H1 (cell line): ENCODE measurements at regions not wholly inside any gene's neighbourhood (a gene's known extent, or its start where the extent isn't known, plus 50 kb on each side); places are given as distances from the start of the nearest gene placed in this dataset.

ENCODE experiments used
- CTCF ChIA-PET: fragments of 300-600 bp; sonication (Branson Sonifier 250); formaldehyde crosslinking; loops from one replicate; lab custom pipeline; 2021; ENCODE audit not compliant: partially characterized antibody; lab: Charles Lee
- POLR2A ChIA-PET: fragments of 300-600 bp; sonication (Branson Sonifier 250); formaldehyde crosslinking; loops from one replicate; lab custom pipeline; 2021; ENCODE audit warnings: inconsistent platforms; ENCODE audit not compliant: partially characterized antibody; lab: Charles Lee
- DNase-seq, 2 experiments: peaks; one replicate each; pipeline versions ENCODE4 v3.0.0 to v3.0.0-alpha.2; 2010 to 2022; ENCODE audit warnings: low spot score in 2 of 2, low read depth in 1 of 2, mixed read lengths in 1 of 2
- FAIRE-seq: peaks from 2 replicates; lab custom pipeline; 2011; peaks lifted over from hg19 to GRCh38; lab: Jason Lieb, UNC
- H2AFZ ChIP-seq: 2 replicates; pipeline ENCODE4 v1.8.1; 2012; ENCODE audit warnings: low read length, inconsistent platforms
- H2AK5ac ChIP-seq: 2 replicates; pipeline ENCODE4 v1.6.1; 2013; ENCODE audit warnings: low read depth, low read length
- H2BK120ac ChIP-seq: replicated peaks from 2 replicates; pipeline ENCODE3; 2013; ENCODE audit warnings: low read depth, low read length, inconsistent platforms
- H2BK12ac ChIP-seq: 2 replicates; pipeline ENCODE4 v1.6.1; 2013; ENCODE audit warnings: low read depth, low read length
- H2BK15ac ChIP-seq: 2 replicates; pipeline ENCODE4 v1.6.1; 2013; ENCODE audit warnings: low read length
- H2BK20ac ChIP-seq: 2 replicates; pipeline ENCODE4 v1.6.1; 2013; ENCODE audit warnings: low read length
- H2BK5ac ChIP-seq: 2 replicates; pipeline ENCODE4 v1.6.1; 2013; ENCODE audit warnings: low read depth, low read length
- H3K14ac ChIP-seq: 2 replicates; pipeline ENCODE4 v1.6.1; 2013; ENCODE audit warnings: inconsistent platforms; ENCODE audit not compliant: insufficient read length
- H3K18ac ChIP-seq: 2 replicates; pipeline ENCODE4 v1.6.1; 2013; ENCODE audit warnings: low read length; ENCODE audit errors: extremely low read depth
- H3K23ac ChIP-seq: 2 replicates; pipeline ENCODE4 v1.6.1; 2013; ENCODE audit warnings: inconsistent platforms; ENCODE audit not compliant: insufficient read length
- H3K23me2 ChIP-seq: 2 replicates; pipeline ENCODE4 v1.6.1; 2013; ENCODE audit warnings: low read depth, low read length
- H3K27ac ChIP-seq: 2 replicates; pipeline ENCODE4 v1.6.1; 2011; ENCODE audit warnings: low read depth, low read length, inconsistent platforms
- H3K27me3 ChIP-seq, 4 experiments: replicated peaks in 1 of 4; 1 replicate in 1 of 4; 2 replicates in 3 of 4; pipeline versions ENCODE4 v1.6.1 to v1.8.1; 2011 to 2013; ENCODE audit warnings: low read length in 3 of 4, mild to moderate bottlenecking in 3 of 4, inconsistent platforms in 2 of 4, mixed read lengths in 2 of 4, moderate library complexity in 1 of 4; ENCODE audit not compliant: control insufficient read depth in 3 of 4, insufficient read depth in 3 of 4; ENCODE audit errors: extremely low read depth in 1 of 4
- H3K36me3 ChIP-seq, 4 experiments: 2 replicates each; pipeline versions ENCODE4 v1.6.1 to v1.8.1; 2011 to 2013; ENCODE audit warnings: mild to moderate bottlenecking in 4 of 4, low read length in 3 of 4, moderate library complexity in 2 of 4, control low read depth in 1 of 4, inconsistent platforms in 1 of 4; ENCODE audit not compliant: insufficient read depth in 4 of 4, control insufficient read depth in 2 of 4
- H3K4ac ChIP-seq: replicated peaks from 2 replicates; pipeline ENCODE3; 2013; ENCODE audit warnings: low read length, low read depth, mixed read lengths, inconsistent platforms; ENCODE audit not compliant: insufficient read length
- H3K4me1 ChIP-seq, 4 experiments: replicated peaks in 1 of 4; 1 replicate in 1 of 4; 2 replicates in 3 of 4; pipeline versions ENCODE4 v1.6.1 to v1.8.1; 2011 to 2013; ENCODE audit warnings: low read length in 3 of 4, inconsistent platforms in 2 of 4, mixed read lengths in 1 of 4; ENCODE audit not compliant: insufficient read depth in 4 of 4, control insufficient read depth in 3 of 4
- H3K4me2 ChIP-seq, 2 experiments: 2 replicates each; pipeline versions ENCODE4 v1.6.1 to v1.8.1; 2011 to 2013; ENCODE audit warnings: low read depth in 2 of 2, low read length in 2 of 2, control low read depth in 1 of 2, inconsistent platforms in 1 of 2, mild to moderate bottlenecking in 1 of 2; ENCODE audit not compliant: insufficient read depth in 1 of 2
- H3K4me3 ChIP-seq, 4 experiments: fragments of 200-600, 300-600 bp in 1 of 4; sonication (generic), shearing (Covaris generic), sonication (Bioruptor Twin) in 1 of 4; 2 replicates each; pipeline versions ENCODE4 v1.5.1 to v1.8.1; 2011 to 2016; ENCODE audit warnings: low read length in 4 of 4, low read depth in 3 of 4, control low read depth in 2 of 4, inconsistent platforms in 2 of 4, mild to moderate bottlenecking in 2 of 4, mixed read lengths in 1 of 4, moderate library complexity in 1 of 4; ENCODE audit not compliant: insufficient read depth in 2 of 4; ENCODE audit errors: extremely low read depth in 1 of 4
- H3K56ac ChIP-seq: replicated peaks from 2 replicates; pipeline ENCODE3; 2013; ENCODE audit warnings: low read depth, mild to moderate bottlenecking, mixed read lengths, low read length, inconsistent platforms; ENCODE audit not compliant: insufficient read length
- H3K79me1 ChIP-seq: 2 replicates; pipeline ENCODE4 v1.6.1; 2013; ENCODE audit warnings: low read depth, low read length, control low read depth
- H3K79me2 ChIP-seq, 2 experiments: 2 replicates each; pipeline versions ENCODE4 v1.6.1 to v1.8.1; 2012 to 2013; ENCODE audit warnings: low read length in 2 of 2, mild to moderate bottlenecking in 2 of 2, inconsistent platforms in 1 of 2; ENCODE audit not compliant: insufficient read depth in 2 of 2, control insufficient read depth in 1 of 2
- H3K9ac ChIP-seq, 4 experiments: replicated peaks in 1 of 4; 1 replicate in 1 of 4; 2 replicates in 3 of 4; pipeline versions ENCODE4 v1.6.1 to v1.8.1; 2011 to 2013; ENCODE audit warnings: low read depth in 3 of 4, low read length in 3 of 4, control low read depth in 2 of 4, mild to moderate bottlenecking in 2 of 4, moderate library complexity in 2 of 4, inconsistent platforms in 1 of 4; ENCODE audit errors: extremely low read depth in 1 of 4
- H3K9me3 ChIP-seq, 2 experiments: 2 replicates each; pipeline versions ENCODE4 v1.6.1 to v1.8.1; 2012 to 2013; ENCODE audit warnings: mild to moderate bottlenecking in 2 of 2, moderate library complexity in 2 of 2, control low read depth in 1 of 2, inconsistent platforms in 1 of 2, low read depth in 1 of 2, low read length in 1 of 2, mixed read lengths in 1 of 2; ENCODE audit not compliant: insufficient read depth in 2 of 2
- H4K20me1 ChIP-seq, 2 experiments: replicated peaks in 1 of 2; 2 replicates each; pipeline versions ENCODE3 to v1.8.1; 2011 to 2013; ENCODE audit warnings: inconsistent platforms in 2 of 2, low read length in 2 of 2, mild to moderate bottlenecking in 1 of 2; ENCODE audit not compliant: insufficient read depth in 2 of 2, control insufficient read depth in 1 of 2
- H4K5ac ChIP-seq: 2 replicates; pipeline ENCODE4 v1.6.1; 2013; ENCODE audit warnings: low read length, low read depth, mixed read lengths, inconsistent platforms; ENCODE audit not compliant: insufficient read length
- H4K8ac ChIP-seq: 2 replicates; pipeline ENCODE4 v1.8.0; 2013; ENCODE audit warnings: mild to moderate bottlenecking, moderate library complexity, low read length, inconsistent platforms; ENCODE audit not compliant: insufficient read depth; ENCODE audit errors: extremely low read depth
- H4K91ac ChIP-seq: replicated peaks from 2 replicates; pipeline ENCODE3; 2013; ENCODE audit warnings: low read length, mixed read lengths, inconsistent platforms; ENCODE audit not compliant: insufficient read length
- FOSL1 ChIP-seq: IDR thresholded peaks from 2 replicates; pipeline ENCODE4 v1.6.1; 2011; ENCODE audit warnings: mild to moderate bottlenecking, low read depth, low read length, moderate library complexity; ENCODE audit not compliant: insufficient read depth
- SRF ChIP-seq: IDR thresholded peaks from 2 replicates; pipeline ENCODE4 v1.6.1; 2011; ENCODE audit warnings: mild to moderate bottlenecking, low read depth, low read length, moderate library complexity
- TCF12 ChIP-seq: IDR thresholded peaks from 2 replicates; pipeline ENCODE4 v1.6.1; 2011; ENCODE audit warnings: low read depth, mild to moderate bottlenecking, low read length
- WGBS, 2 experiments: shearing (Covaris generic) in 1 of 2; methylation state at CpG; one replicate each; pipeline versions ENCODE4 v1.1.6 to v1.1.7; 2013 to 2015; ENCODE audit warnings: low lambda C conversion rate in 2 of 2, mixed read lengths in 2 of 2, inconsistent platforms in 1 of 2, low coverage in 1 of 2, missing lambda C conversion rate in 1 of 2; ENCODE audit not compliant: insufficient replicate concordance in 2 of 2, insufficient coverage in 1 of 2, insufficient read length in 1 of 2; ENCODE audit errors: extremely low coverage in 1 of 2, missing lambda C conversion rate in 1 of 2; 5-methylcytosine and 5-hydroxymethylcytosine counted together

DNA sequence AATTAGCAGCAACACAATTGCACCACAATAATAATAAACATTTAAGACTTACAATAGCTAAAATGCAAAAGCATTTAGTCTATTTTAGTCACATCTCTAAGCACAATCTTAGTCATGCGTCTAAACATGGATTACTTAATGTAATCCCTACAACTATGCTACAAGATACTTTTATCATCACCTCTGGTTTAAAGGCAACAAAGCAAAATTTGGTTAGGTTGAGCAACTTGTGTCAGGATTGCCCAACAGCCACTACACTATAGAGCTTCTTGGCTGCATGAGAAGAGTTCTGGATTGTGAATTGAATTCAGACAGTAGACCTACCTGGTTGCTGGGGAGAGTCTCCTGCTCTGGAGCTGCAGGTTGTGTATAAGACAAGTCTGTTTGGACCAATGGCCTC is 146.5 kb upstream of the PUDP start:
- Histone ChIP-seq H4K91ac (no peak overlapping the region), H2BK12ac (no peak overlapping the region), H4K8ac (no peak overlapping the region), H3K23ac (no peak overlapping the region), H3K23me2 (no peaks in the 10 kb centered on the region), H3K4me1 (peaks cover 0 to 2% (median 0%) of the 10 kb centered on the region in 4 experiments; a peak in 1 of 7 replicates), H2BK120ac (no peak overlapping the region), H4K5ac (no peak overlapping the region), H3K9ac (no peak overlapping the region), H3K27ac (no peak overlapping the region), H3K36me3 (no peaks in the 10 kb centered on the region), H2AFZ (no peak overlapping the region), H3K79me2 (no peaks in the 10 kb centered on the region), H2BK5ac (no peak overlapping the region), H3K4me3 (no peak overlapping the region), H3K27me3 (no peaks in the 10 kb centered on the region), H2BK15ac (no peak overlapping the region), H2BK20ac (no peak overlapping the region), H3K4ac (no peak overlapping the region), H3K18ac (no peak overlapping the region), H4K20me1 (no peaks in the 10 kb centered on the region), H3K14ac (no peak overlapping the region), H3K56ac (no peak overlapping the region), H3K4me2 (no peak overlapping the region), H2AK5ac (no peak overlapping the region), H3K79me1 (no peaks in the 10 kb centered on the region), H3K9me3 (no peaks in the 10 kb centered on the region)
- 85% methylated on average over 1 of the region's 1 CpG; no CpG with 5 or more reads in 1 of the 2 experiments for WGBS, 2 experiments
- DNase-seq (no peak), FAIRE-seq (peak; percentile 7)
- CTCF ChIA-PET = no interaction called here
- POLR2A ChIA-PET = no interaction called here
- TF ChIP-seq FOSL1 (no peak), SRF (no peak), TCF12 (no peak)
